Type B pancreatic cell (in vitro differentiated cells): ENCODE measurements at regions not wholly inside any gene's neighbourhood (a gene's known extent, or its start where the extent isn't known, plus 50 kb on each side); places are given as distances from the start of the nearest gene placed in this dataset.
A peak's percentile ranks its signal among the peaks of the same experiment; 100 is the strongest.
"Not testable (repeated sequence)": the region's sequence is repeated elsewhere in the genome, so short reads cannot be mapped to it uniquely, and the experiment has no call there.

Experiments used
- DNase-seq: peaks from one replicate; pipeline ENCODE4 v3.0.0; 2021; ENCODE audit warnings: mixed read lengths; ENCODE audit not compliant: unreplicated experiment; ENCODE audit errors: extremely low spot score
- H3K27ac Mint-ChIP-seq: 2 replicates; pipeline ENCODE4 v1.8.0; 2021; ENCODE audit warnings: mild to moderate bottlenecking, mixed read lengths
- H3K27me3 Mint-ChIP-seq: 2 replicates; pipeline ENCODE4 v1.8.0; 2021; ENCODE audit warnings: mixed read lengths
- H3K36me3 Mint-ChIP-seq: 2 replicates; pipeline ENCODE4 v1.8.0; 2021; ENCODE audit warnings: mixed read lengths
- H3K4me1 Mint-ChIP-seq: one replicate; pipeline ENCODE4 v1.8.0; 2021; ENCODE audit warnings: mixed read lengths; ENCODE audit not compliant: unreplicated experiment
- H3K4me3 Mint-ChIP-seq: 2 replicates; pipeline ENCODE4 v1.8.0; 2021; ENCODE audit warnings: mild to moderate bottlenecking, mixed read lengths
- H3K9me3 Mint-ChIP-seq: 2 replicates; pipeline ENCODE4 v1.8.0; 2021; ENCODE audit warnings: mixed read lengths
- TF ChIP-seq, protein P1 (sequence below): fragments of 200-600 bp; sonication (generic); conservative IDR thresholded peaks from 2 replicates; pipeline ENCODE4 v1.5.0; 2021; ENCODE audit warnings: antibody characterized with exemption, mild to moderate bottlenecking

- TF ChIP-seq, protein P1, sequence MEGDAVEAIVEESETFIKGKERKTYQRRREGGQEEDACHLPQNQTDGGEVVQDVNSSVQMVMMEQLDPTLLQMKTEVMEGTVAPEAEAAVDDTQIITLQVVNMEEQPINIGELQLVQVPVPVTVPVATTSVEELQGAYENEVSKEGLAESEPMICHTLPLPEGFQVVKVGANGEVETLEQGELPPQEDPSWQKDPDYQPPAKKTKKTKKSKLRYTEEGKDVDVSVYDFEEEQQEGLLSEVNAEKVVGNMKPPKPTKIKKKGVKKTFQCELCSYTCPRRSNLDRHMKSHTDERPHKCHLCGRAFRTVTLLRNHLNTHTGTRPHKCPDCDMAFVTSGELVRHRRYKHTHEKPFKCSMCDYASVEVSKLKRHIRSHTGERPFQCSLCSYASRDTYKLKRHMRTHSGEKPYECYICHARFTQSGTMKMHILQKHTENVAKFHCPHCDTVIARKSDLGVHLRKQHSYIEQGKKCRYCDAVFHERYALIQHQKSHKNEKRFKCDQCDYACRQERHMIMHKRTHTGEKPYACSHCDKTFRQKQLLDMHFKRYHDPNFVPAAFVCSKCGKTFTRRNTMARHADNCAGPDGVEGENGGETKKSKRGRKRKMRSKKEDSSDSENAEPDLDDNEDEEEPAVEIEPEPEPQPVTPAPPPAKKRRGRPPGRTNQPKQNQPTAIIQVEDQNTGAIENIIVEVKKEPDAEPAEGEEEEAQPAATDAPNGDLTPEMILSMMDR = peak; percentile 79
- not testable (repeated sequence) for H3K27me3 Mint-ChIP-seq, H3K4me3 Mint-ChIP-seq, H3K9me3 Mint-ChIP-seq, H3K4me1 Mint-ChIP-seq, H3K27ac Mint-ChIP-seq, H3K36me3 Mint-ChIP-seq
- peak; percentile 81 for DNase-seq
These were observed 320.0 kb upstream of the PLGLB1 start for GRCh38 chr2:87341601-87342014.

- not testable (repeated sequence) for H3K36me3 Mint-ChIP-seq, H3K4me3 Mint-ChIP-seq, DNase-seq, H3K27me3 Mint-ChIP-seq, H3K27ac Mint-ChIP-seq, H3K9me3 Mint-ChIP-seq, H3K4me1 Mint-ChIP-seq
These were observed 320.5 kb upstream of the PLGLB1 start for GRCh38 chr2:87342175-87342574.

GRCh38 chr2:87343347-87343746 is 321.7 kb upstream of the PLGLB1 start:
- not testable (repeated sequence) for H3K4me3 Mint-ChIP-seq, H3K27me3 Mint-ChIP-seq, H3K36me3 Mint-ChIP-seq, H3K4me1 Mint-ChIP-seq, H3K9me3 Mint-ChIP-seq, H3K27ac Mint-ChIP-seq, DNase-seq

GRCh38 chr2:87345283-87345682 is 323.6 kb upstream of the PLGLB1 start:
- H3K36me3 Mint-ChIP-seq, H3K4me1 Mint-ChIP-seq, H3K9me3 Mint-ChIP-seq, H3K27me3 Mint-ChIP-seq, DNase-seq, H3K4me3 Mint-ChIP-seq, H3K27ac Mint-ChIP-seq: not testable (repeated sequence)

GRCh38 chr2:87348556-87348955 is 326.9 kb upstream of the PLGLB1 start:
- H3K36me3 Mint-ChIP-seq, H3K27ac Mint-ChIP-seq, DNase-seq, H3K4me1 Mint-ChIP-seq, H3K9me3 Mint-ChIP-seq, H3K27me3 Mint-ChIP-seq: not testable (repeated sequence)
- peak overlapping the region; percentile 87 for H3K4me3 Mint-ChIP-seq

- not testable (repeated sequence) for H3K9me3 Mint-ChIP-seq, H3K27ac Mint-ChIP-seq, H3K27me3 Mint-ChIP-seq, H3K4me1 Mint-ChIP-seq, H3K36me3 Mint-ChIP-seq
- peak; percentile 74 for DNase-seq
- peak overlapping the region; percentile 87 for H3K4me3 Mint-ChIP-seq
These were observed 327.4 kb upstream of the PLGLB1 start for GRCh38 chr2:87349006-87349405.

- not testable (repeated sequence) for H3K36me3 Mint-ChIP-seq, H3K27me3 Mint-ChIP-seq, DNase-seq, H3K4me3 Mint-ChIP-seq, H3K9me3 Mint-ChIP-seq, H3K4me1 Mint-ChIP-seq, H3K27ac Mint-ChIP-seq
These were observed 330.7 kb upstream of the PLGLB1 start for GRCh38 chr2:87352178-87352934.

DNA sequence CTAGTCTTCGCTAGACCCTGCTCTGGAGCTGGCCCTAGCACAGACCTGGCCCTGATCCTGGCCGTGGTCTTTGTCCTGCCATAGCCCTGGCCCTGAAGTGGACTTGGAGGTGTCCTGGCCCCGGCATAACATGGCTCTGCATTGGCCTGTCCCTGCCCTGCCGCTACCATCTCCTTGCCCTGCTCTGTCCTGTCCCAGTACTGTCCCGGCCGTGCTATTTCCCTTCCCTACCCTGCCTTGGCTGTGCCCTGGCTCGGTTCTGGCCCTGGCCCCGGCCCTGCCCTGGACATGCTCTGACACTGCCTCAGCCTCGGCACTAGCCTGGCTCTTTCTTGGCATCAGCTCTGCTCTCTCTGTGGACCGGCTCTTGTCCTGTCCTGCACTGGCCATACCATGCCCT is 331.8 kb upstream of the PLGLB1 start:
- not testable (repeated sequence) for H3K27me3 Mint-ChIP-seq, DNase-seq, H3K36me3 Mint-ChIP-seq, H3K4me3 Mint-ChIP-seq, H3K4me1 Mint-ChIP-seq, H3K9me3 Mint-ChIP-seq, H3K27ac Mint-ChIP-seq

DNA sequence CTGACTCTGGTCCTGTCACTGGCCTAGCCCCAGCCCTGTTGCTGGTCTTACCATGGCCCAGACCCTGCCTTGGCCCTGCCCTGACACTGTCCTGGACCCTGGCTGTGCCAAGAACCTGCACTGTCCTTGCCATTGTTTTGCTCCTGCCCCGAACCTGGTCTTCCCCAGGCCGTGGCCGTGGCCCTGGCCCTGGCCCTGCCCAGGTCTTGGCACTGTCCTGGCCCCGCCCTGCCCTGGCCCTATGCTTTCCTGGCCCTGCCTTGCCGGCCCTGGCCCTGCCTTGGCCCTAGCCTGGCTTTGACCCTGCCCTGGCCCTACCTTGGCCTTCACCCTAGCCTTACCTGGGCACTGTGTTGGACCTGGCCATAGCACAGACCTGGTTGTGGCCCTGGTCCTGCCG is 332.5 kb upstream of the PLGLB1 start:
- H3K36me3 Mint-ChIP-seq, H3K4me3 Mint-ChIP-seq, H3K4me1 Mint-ChIP-seq, H3K9me3 Mint-ChIP-seq, H3K27ac Mint-ChIP-seq, DNase-seq, H3K27me3 Mint-ChIP-seq: not testable (repeated sequence)

GRCh38 chr2:87360250-87360649 is 338.6 kb upstream of the PLGLB1 start:
- not testable (repeated sequence) for H3K36me3 Mint-ChIP-seq, H3K4me3 Mint-ChIP-seq, DNase-seq, H3K9me3 Mint-ChIP-seq, H3K27ac Mint-ChIP-seq, H3K4me1 Mint-ChIP-seq, H3K27me3 Mint-ChIP-seq

DNA sequence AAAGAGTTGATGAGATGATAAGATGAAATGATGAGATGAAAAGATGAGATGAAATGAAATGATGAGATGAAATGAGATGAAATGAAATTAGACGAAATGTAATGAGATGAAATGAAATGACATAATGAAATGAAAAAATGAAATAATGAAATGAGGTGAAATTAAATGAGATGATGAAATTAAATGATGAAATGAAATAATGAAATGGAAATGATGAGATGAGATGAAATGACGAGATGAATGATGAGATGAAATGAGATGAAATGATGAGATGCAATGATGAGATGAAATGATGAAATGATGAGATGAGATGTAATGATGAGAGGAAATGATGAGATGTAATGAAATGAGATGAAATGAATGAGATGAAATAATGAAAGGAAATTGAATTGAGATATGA is 339.3 kb upstream of the PLGLB1 start:
- not testable (repeated sequence) for H3K36me3 Mint-ChIP-seq, DNase-seq, H3K27me3 Mint-ChIP-seq, H3K4me3 Mint-ChIP-seq, H3K4me1 Mint-ChIP-seq, H3K9me3 Mint-ChIP-seq, H3K27ac Mint-ChIP-seq

GRCh38 chr2:87361805-87362204 is 340.2 kb upstream of the PLGLB1 start:
- H3K4me3 Mint-ChIP-seq, H3K27me3 Mint-ChIP-seq, H3K27ac Mint-ChIP-seq, H3K36me3 Mint-ChIP-seq, H3K4me1 Mint-ChIP-seq, DNase-seq, H3K9me3 Mint-ChIP-seq: not testable (repeated sequence)

DNA sequence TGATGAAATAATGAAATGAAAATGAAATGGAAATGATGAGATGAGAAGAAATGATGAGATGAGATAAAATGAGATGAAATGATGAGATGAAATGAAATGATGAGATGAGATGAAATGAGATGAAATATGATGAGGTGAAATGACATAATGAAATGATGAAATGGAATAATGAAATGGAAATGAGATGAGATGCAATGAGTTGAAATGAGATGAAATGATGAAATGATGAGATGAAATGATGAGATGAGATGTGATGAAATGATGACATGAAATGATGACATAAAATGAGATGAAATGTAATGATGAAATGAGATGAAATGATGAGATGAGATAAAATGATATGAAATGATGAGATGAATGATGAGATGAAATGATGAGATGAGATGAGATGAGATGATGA is 342.7 kb upstream of the PLGLB1 start:
- not testable (repeated sequence) for DNase-seq, H3K27ac Mint-ChIP-seq, H3K9me3 Mint-ChIP-seq, H3K36me3 Mint-ChIP-seq, H3K4me3 Mint-ChIP-seq, H3K27me3 Mint-ChIP-seq, H3K4me1 Mint-ChIP-seq

GRCh38 chr2:87365038-87365437 is 343.4 kb upstream of the PLGLB1 start:
- not testable (repeated sequence) for H3K36me3 Mint-ChIP-seq, H3K9me3 Mint-ChIP-seq, H3K4me3 Mint-ChIP-seq

More at GRCh38 chr2:87365038-87365437, 343.4 kb upstream of the PLGLB1 start:
- not testable (repeated sequence) for H3K4me1 Mint-ChIP-seq, DNase-seq, H3K27me3 Mint-ChIP-seq, H3K27ac Mint-ChIP-seq
